ENCODE measurements at regions not wholly inside any gene's neighbourhood (a gene's known extent, or its start where the extent isn't known, plus 50 kb on each side); places are given as distances from the start of the nearest gene placed in this dataset.
"Not testable (repeated sequence)": the region's sequence is repeated elsewhere in the genome, so short reads cannot be mapped to it uniquely, and the experiment has no call there.

- TF ChIP-seq CTCF (IDR thresholded peaks at IDR 0.05; ENCODE audit: poor library complexity); EZH2phosphoT487 (IDR thresholded peaks at IDR 0.05; ENCODE audit: low read depth, severe bottlenecking, unreplicated experiment): not testable (repeated sequence)
These were observed 295.6 kb downstream of the RTP5 start for GRCh38 chr2:242165115-242165514.
